Vagina (tissue), 2 donors: ENCODE measurements at regions not wholly inside any gene's neighbourhood (a gene's known extent, or its start where the extent isn't known, plus 50 kb on each side); places are given as distances from the start of the nearest gene placed in this dataset.
"Not testable (repeated sequence)": the region's sequence is repeated elsewhere in the genome, so short reads cannot be mapped to it uniquely, and the experiment has no call there.

Experiments used
- DNase-seq, 2 donors: peaks; one replicate each; pipeline ENCODE4 v3.0.0-alpha.2; 2017; ENCODE audit errors: extremely low spot score in 2 of 2
- H3K27ac ChIP-seq: fragments of 200-600 bp; sonication (generic); one replicate; pipeline ENCODE4 v1.5.1; 2019
- H3K27me3 ChIP-seq: fragments of 200-600 bp; sonication (generic); one replicate; pipeline ENCODE4 v1.5.1; 2019
- H3K36me3 ChIP-seq, 2 donors: fragments of 200-600 bp; sonication (generic); one replicate each; pipeline ENCODE4 v1.5.1; 2017 to 2019
- H3K4me1 ChIP-seq: fragments of 200-600 bp; sonication (generic); one replicate; pipeline ENCODE4 v1.5.1; 2019
- H3K4me3 ChIP-seq, 2 donors: fragments of 200-600 bp; sonication (generic); 1 replicate in 1 of 2; 2 replicates in 1 of 2; pipeline ENCODE4 v1.5.1; 2016 to 2019
- H3K9me3 ChIP-seq: fragments of 200-600 bp; sonication (generic); one replicate; pipeline ENCODE4 v1.5.1; 2019
- POLR2A ChIP-seq, 2 donors: fragments of 450-650 bp; IDR thresholded peaks; one replicate each; pipeline ENCODE4 v1.6.1; 2017; ENCODE audit warnings: antibody characterized with exemption in 2 of 2, mild to moderate bottlenecking in 2 of 2, moderate library complexity in 2 of 2
- POLR2AphosphoS5 ChIP-seq, 2 donors: sonication (generic); formaldehyde crosslinking; IDR thresholded peaks; one replicate each; pipeline ENCODE4 v1.9.0; 2017; ENCODE audit warnings: antibody characterized with exemption in 2 of 2, mild to moderate bottlenecking in 2 of 2, low read depth in 1 of 2; ENCODE audit not compliant: insufficient read depth in 1 of 2
- intact Hi-C: fragments of 100-400 bp; cut with DNase I; formaldehyde crosslinking; loops from one replicate; pipeline ENCODE4 v1.15.1; 2023
- TF ChIP-seq, protein P1 (sequence below), 3 experiments: fragments of 450-650 bp in 2 of 3; fragments of 200-600 bp in 1 of 3; sonication (generic) in 1 of 3; IDR thresholded peaks; one replicate each; pipeline ENCODE4 v1.5.1; 2017 to 2019; ENCODE audit warnings: antibody characterized with exemption in 3 of 3, mild to moderate bottlenecking in 2 of 3, moderate library complexity in 2 of 3

DNA sequence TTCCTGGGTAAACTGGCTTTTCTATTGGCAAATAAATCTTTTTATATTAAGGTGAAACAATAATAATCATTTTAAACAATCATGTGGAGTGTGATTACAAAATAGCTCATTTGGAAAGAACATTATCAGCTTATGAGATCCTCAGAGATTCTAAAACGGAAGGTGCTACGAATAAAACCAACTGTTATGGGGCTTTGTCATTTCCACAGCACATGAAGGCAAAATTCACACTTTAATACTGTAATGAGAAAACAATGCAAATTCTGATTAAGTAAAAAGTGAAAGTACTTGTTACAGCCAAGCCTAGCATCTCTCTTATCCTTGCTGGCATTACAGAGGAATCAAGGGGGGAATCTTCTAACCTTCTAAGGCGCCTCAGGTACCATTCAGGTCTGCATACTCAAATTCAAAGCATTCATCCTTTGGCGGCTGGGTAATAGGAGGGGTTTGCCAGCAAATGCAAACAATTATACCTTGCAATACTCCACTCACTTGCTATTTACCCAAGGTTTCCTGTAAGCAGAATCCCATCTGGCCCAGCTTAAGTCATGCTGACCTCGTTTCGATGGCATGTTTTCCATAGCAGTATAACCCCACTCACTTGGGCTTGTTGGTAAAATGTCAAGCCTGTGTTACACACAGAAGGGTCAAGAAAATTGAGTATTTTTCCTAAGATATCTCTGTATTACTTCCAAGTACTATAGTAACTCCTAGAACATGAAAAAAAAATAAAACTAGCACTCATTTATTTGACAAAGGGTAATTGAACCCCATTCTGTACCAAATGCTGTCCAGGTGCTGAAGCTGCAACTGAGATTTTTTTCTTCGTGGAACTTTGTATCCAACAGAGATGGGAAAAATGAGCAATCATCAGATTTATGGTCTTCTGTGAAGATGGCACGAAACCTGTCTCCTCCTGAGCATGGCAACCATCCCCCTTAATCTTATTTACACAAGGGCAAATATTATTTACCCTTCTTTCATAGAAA is 183.7 kb upstream of the LMCD1 start:
- no peaks in the 10 kb centered on the region for H3K36me3 ChIP-seq
- no peak for TF ChIP-seq POLR2AphosphoS5 (IDR thresholded peaks at IDR 0.05; ENCODE audit: insufficient read depth in 1 of 2, low read depth in 1 of 2)
- intact Hi-C loops, result no loop called here

DNA sequence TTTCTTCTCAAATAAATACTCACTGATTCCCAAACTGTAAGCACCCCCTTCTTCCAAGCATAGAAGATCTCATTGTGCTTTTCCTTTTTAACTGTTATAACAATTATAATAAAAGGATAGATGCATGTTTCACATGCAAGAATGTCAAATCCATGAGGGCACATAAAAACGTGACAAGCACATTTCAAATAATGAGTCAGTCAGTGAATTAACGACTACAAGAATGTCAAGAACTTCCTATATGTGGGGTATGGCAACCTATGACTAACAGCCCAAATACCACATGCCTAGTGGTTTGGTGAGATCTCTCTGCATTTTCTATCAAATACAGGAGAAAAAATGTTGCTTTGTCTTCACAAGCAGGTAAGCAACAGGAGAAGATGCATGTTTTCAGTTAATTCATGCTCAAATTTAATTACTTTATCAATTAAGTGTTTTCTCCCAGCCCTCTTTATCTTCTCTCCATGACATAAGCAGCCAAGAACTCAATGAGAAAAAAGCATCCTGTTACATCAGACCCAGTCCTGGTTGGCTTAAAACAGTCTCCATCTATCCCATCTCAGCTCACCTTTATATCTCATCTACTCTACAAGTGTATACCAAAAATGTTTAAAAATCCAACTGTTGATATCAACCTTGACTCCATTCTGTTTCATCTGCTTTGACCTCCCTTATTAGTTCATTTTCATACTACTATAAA is 181.5 kb upstream of the LMCD1 start:
- Histone ChIP-seq H3K27me3 (no peaks in the 10 kb centered on the region), H3K9me3 (no peaks in the 10 kb centered on the region), H3K4me1 (no peaks in the 10 kb centered on the region), H3K27ac (no peak overlapping the region), H3K4me3 (no peak overlapping the region), H3K36me3 (no peaks in the 10 kb centered on the region)
- no peak for DNase-seq
- TF ChIP-seq POLR2AphosphoS5 (IDR thresholded peaks at IDR 0.05; ENCODE audit: insufficient read depth in 1 of 2, low read depth in 1 of 2), result no peak
- TF ChIP-seq, protein P1, sequence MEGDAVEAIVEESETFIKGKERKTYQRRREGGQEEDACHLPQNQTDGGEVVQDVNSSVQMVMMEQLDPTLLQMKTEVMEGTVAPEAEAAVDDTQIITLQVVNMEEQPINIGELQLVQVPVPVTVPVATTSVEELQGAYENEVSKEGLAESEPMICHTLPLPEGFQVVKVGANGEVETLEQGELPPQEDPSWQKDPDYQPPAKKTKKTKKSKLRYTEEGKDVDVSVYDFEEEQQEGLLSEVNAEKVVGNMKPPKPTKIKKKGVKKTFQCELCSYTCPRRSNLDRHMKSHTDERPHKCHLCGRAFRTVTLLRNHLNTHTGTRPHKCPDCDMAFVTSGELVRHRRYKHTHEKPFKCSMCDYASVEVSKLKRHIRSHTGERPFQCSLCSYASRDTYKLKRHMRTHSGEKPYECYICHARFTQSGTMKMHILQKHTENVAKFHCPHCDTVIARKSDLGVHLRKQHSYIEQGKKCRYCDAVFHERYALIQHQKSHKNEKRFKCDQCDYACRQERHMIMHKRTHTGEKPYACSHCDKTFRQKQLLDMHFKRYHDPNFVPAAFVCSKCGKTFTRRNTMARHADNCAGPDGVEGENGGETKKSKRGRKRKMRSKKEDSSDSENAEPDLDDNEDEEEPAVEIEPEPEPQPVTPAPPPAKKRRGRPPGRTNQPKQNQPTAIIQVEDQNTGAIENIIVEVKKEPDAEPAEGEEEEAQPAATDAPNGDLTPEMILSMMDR (IDR thresholded peaks at IDR 0.05), result no peak
- TF ChIP-seq POLR2A (IDR thresholded peaks at IDR 0.05), result no peak
- intact Hi-C loops, result no loop called here

More for the DNA sequence above, 183.7 kb upstream of the LMCD1 start:
- Histone ChIP-seq H3K27me3 (no peaks in the 10 kb centered on the region), H3K4me1 (no peaks in the 10 kb centered on the region), H3K9me3 (no peaks in the 10 kb centered on the region), H3K27ac (no peak overlapping the region), H3K4me3 (no peak overlapping the region)
- DNase-seq, result no peak

DNA sequence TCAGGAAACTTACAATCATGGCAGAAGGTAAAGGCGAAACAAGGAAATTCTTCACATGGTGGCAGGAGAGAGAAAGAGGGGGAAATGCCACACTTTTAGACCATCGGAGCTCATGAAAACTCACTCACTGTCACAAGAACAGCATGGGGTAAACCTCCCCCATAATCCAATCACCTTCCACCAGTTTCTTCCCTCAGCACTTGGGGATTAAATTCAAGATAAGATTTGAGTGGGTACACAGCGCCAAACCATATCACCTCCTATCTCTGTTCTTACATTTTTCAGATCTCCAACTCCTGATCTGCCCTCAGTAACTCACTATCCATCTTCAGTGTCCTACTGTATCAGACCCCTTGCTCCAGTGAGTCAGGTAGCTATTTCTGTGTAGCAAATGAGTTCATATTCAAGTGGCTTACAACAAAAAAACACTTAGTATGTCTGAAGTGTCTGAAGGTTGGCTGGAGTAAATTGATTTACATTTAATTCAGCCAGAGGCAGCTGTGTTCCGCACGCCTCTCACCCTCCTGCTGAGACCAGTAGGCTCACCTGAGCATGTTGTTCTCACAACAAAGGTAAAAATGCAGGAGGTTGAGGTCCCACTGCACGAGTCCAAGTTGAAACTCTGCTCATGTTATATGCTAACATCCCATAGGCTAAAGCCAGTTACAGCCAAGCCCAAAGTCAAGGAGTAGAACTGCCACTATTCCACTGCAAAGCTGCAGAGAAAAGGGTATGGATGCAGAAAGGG is 180.7 kb upstream of the LMCD1 start:
- Histone ChIP-seq H3K27ac (no peak overlapping the region), H3K4me3 (no peak overlapping the region), H3K4me1 (no peaks in the 10 kb centered on the region), H3K27me3 (no peaks in the 10 kb centered on the region), H3K9me3 (no peaks in the 10 kb centered on the region), H3K36me3 (no peaks in the 10 kb centered on the region)
- intact Hi-C loops, result no loop called here
- DNase-seq, result no peak
- TF ChIP-seq POLR2A (IDR thresholded peaks at IDR 0.05) (no peak), POLR2AphosphoS5 (IDR thresholded peaks at IDR 0.05; ENCODE audit: insufficient read depth in 1 of 2, low read depth in 1 of 2) (no peak)
- TF ChIP-seq, protein P1 (IDR thresholded peaks at IDR 0.05), result no peak

DNA sequence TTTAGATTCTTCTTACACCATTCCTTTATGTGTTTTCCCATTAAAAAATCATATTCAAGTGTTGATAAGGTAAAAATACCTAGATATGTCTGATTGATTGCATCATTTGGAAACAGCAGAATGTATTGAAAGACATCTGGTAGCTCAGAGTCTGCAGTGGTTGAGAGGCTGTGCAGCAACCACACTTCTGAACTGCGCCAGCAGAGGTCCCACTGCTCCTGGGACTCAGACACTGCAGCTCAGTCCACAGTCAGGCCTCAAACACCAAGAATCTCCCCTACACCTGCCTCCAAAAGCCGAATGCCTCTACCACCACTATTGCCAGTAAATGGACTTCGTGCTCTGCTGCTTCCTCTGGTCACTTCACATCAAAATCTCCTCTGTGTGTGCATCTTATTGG is 176.9 kb upstream of the LMCD1 start:
- DNase-seq, result no peak
- H3K9me3 ChIP-seq, result no peaks in the 10 kb centered on the region
- no peak overlapping the region for H3K27ac ChIP-seq
- intact Hi-C loops, result no loop called here
- H3K27me3 ChIP-seq, result no peaks in the 10 kb centered on the region
- no peaks in the 10 kb centered on the region for H3K36me3 ChIP-seq
- H3K4me3 ChIP-seq, result no peak overlapping the region
- no peaks in the 10 kb centered on the region for H3K4me1 ChIP-seq
- TF ChIP-seq, protein P1 (IDR thresholded peaks at IDR 0.05), result no peak
- no peak for TF ChIP-seq POLR2A (IDR thresholded peaks at IDR 0.05)
- TF ChIP-seq POLR2AphosphoS5 (IDR thresholded peaks at IDR 0.05; ENCODE audit: insufficient read depth in 1 of 2, low read depth in 1 of 2), result no peak

DNA sequence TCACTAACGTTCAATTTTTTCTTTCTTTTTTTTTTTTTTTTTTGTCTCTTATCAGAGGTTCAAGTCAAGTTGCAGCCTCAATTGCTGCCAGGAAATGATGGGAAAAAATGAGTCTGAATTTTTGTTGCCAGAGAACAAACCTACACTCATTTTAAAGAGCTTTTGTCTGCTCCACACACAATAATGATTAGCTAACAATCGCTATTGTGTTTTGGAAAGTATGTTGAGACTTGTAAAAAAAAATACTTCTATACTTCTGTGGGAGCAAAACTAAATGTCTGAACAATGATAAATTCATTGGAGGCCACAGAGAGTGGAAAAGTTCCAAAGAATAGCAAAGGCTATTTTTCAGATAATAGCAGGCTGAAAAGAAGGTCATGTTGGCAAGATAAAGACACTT is 176.3 kb upstream of the LMCD1 start:
- intact Hi-C loops, result no loop called here
- DNase-seq, result no peak
- TF ChIP-seq POLR2AphosphoS5 (IDR thresholded peaks at IDR 0.05; ENCODE audit: insufficient read depth in 1 of 2, low read depth in 1 of 2) (no peak), POLR2A (IDR thresholded peaks at IDR 0.05) (no peak)
- no peak overlapping the region for H3K27ac ChIP-seq
- no peak overlapping the region for H3K4me3 ChIP-seq
- H3K4me1 ChIP-seq, result no peaks in the 10 kb centered on the region
- H3K27me3 ChIP-seq, result no peaks in the 10 kb centered on the region
- H3K36me3 ChIP-seq, result no peaks in the 10 kb centered on the region
- no peaks in the 10 kb centered on the region for H3K9me3 ChIP-seq

DNA sequence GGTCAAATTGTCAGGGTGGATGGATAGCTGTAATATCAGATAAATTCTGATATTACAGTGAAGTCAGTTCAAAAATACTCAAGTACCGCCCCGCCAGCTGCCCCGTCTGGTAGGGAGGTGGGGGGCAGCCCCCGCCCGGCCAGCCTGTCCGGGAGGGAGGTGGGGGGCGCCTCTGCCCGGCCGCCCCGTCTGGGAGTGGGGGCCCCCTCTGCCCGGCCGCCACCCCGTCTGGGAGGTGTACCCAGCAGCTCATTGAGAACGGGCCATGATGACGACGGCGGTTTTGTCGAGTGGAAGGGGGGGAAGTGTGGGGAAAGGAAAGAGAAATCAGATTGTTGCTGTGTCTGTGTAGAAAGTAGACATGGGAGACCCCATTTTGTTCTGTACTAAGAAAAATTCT is 175.8 kb upstream of the LMCD1 start:
- H3K4me1 ChIP-seq, DNase-seq, H3K27me3 ChIP-seq, H3K36me3 ChIP-seq, H3K4me3 ChIP-seq, H3K27ac ChIP-seq, intact Hi-C loops, H3K9me3 ChIP-seq: not testable (repeated sequence)
